HEK293 (cell line): ENCODE measurements at regions not wholly inside any gene's neighbourhood (a gene's known extent, or its start where the extent isn't known, plus 50 kb on each side); places are given as distances from the start of the nearest gene placed in this dataset.

Source experiments
- CTCF ChIA-PET: fragments of 350-600 bp; formaldehyde crosslinking; extraction: SDS; loops from one replicate; lab custom pipeline; 2021; ENCODE audit warnings: antibody characterized with exemption; lab: Yijun Ruan, JAX
- POLR2A ChIA-PET: fragments of 300-600 bp; formaldehyde crosslinking; extraction: SDS; loops from one replicate; lab custom pipeline; 2020; ENCODE audit warnings: antibody characterized with exemption, inconsistent platforms; lab: Yijun Ruan, JAX
- H3K27ac ChIP-seq: fragments of 200-500 bp; sonication (Bioruptor generic); 2 replicates; pipeline ENCODE4 v1.5.1; 2014; ENCODE audit warnings: low read depth, low read length, control low read depth, inconsistent platforms; ENCODE audit errors: extremely low read depth
- H3K36me3 ChIP-seq, 2 experiments: fragments of 200-500 bp in 1 of 2; sonication (Bioruptor generic) in 1 of 2; 1 replicate in 1 of 2; 2 replicates in 1 of 2; pipeline ENCODE4 v1.5.1; 2014 to 2017; ENCODE audit warnings: inconsistent platforms in 2 of 2, low read length in 2 of 2; ENCODE audit not compliant: control insufficient read depth in 2 of 2, insufficient read depth in 1 of 2
- H3K4me1 ChIP-seq: fragments of 200-500 bp; sonication (Bioruptor generic); 2 replicates; pipeline ENCODE4 v1.5.1; 2014; ENCODE audit warnings: mild to moderate bottlenecking, low read length, inconsistent platforms; ENCODE audit not compliant: control insufficient read depth, insufficient read depth
- H3K4me3 ChIP-seq: 2 replicates; pipeline ENCODE4 v1.5.1; 2011; ENCODE audit warnings: low read depth, mild to moderate bottlenecking, control low read depth, low read length, moderate library complexity
- H3K9me3 ChIP-seq: fragments of 200-500 bp; sonication (Bioruptor generic); 2 replicates; pipeline ENCODE4 v1.5.1; 2014; ENCODE audit warnings: low read depth, low read length, inconsistent platforms; ENCODE audit not compliant: control insufficient read depth, insufficient read depth
- AEBP2 ChIP-seq: fragments of 450-650 bp; formaldehyde crosslinking; IDR thresholded peaks from 2 replicates; pipeline ENCODE4 v1.5.1; 2016; ENCODE audit warnings: missing biosample characterization, missing genetic modification characterization, borderline replicate concordance
- EGR2 ChIP-seq: fragments of 450-650 bp; formaldehyde crosslinking; IDR thresholded peaks from 2 replicates; pipeline ENCODE4 v1.5.1; 2016; ENCODE audit warnings: low read depth, missing biosample characterization, missing genetic modification characterization
- GFI1B ChIP-seq: fragments of 450-650 bp; formaldehyde crosslinking; IDR thresholded peaks from 2 replicates; pipeline ENCODE4 v1.5.1; 2016; ENCODE audit warnings: missing biosample characterization, missing genetic modification characterization
- GLIS1 ChIP-seq: fragments of 450-650 bp; formaldehyde crosslinking; IDR thresholded peaks from 2 replicates; pipeline ENCODE4 v1.5.1; 2016; ENCODE audit warnings: missing biosample characterization, missing genetic modification characterization
- HIC1 ChIP-seq: fragments of 450-650 bp; formaldehyde crosslinking; IDR thresholded peaks from 2 replicates; pipeline ENCODE4 v1.5.1; 2016; ENCODE audit warnings: missing biosample characterization, missing genetic modification characterization
- IKZF3 ChIP-seq: fragments of 450-650 bp; IDR thresholded peaks from 2 replicates; pipeline ENCODE4 v1.5.0; 2018; ENCODE audit warnings: missing biosample characterization, mild to moderate bottlenecking, missing genetic modification characterization, moderate library complexity
- KLF1 ChIP-seq: fragments of 450-650 bp; formaldehyde crosslinking; IDR thresholded peaks from 2 replicates; pipeline ENCODE4 v1.5.1; 2016; ENCODE audit warnings: missing biosample characterization, missing genetic modification characterization
- SALL2 ChIP-seq: fragments of 450-650 bp; formaldehyde crosslinking; IDR thresholded peaks from 2 replicates; pipeline ENCODE4 v1.5.0; 2017; ENCODE audit warnings: missing biosample characterization, mild to moderate bottlenecking, missing genetic modification characterization, borderline replicate concordance
- SP2 ChIP-seq: fragments of 450-650 bp; formaldehyde crosslinking; IDR thresholded peaks from 2 replicates; pipeline ENCODE4 v1.5.1; 2016; ENCODE audit warnings: missing biosample characterization, missing genetic modification characterization
- YY1 ChIP-seq: fragments of 450-650 bp; formaldehyde crosslinking; IDR thresholded peaks from 2 replicates; pipeline ENCODE4 v1.5.1; 2018; ENCODE audit warnings: missing biosample characterization, missing genetic modification characterization
- ZBTB8A ChIP-seq: fragments of 450-650 bp; formaldehyde crosslinking; IDR thresholded peaks from 2 replicates; pipeline ENCODE4 v1.5.1; 2016; ENCODE audit warnings: missing biosample characterization, missing genetic modification characterization
- ZEB2 ChIP-seq: fragments of 450-650 bp; formaldehyde crosslinking; IDR thresholded peaks from 2 replicates; pipeline ENCODE4 v1.5.1; 2016; ENCODE audit warnings: missing biosample characterization, missing genetic modification characterization
- ZFHX2 ChIP-seq: fragments of 450-650 bp; formaldehyde crosslinking; conservative IDR thresholded peaks from 2 replicates; pipeline ENCODE4 v1.5.1; 2016; ENCODE audit warnings: missing biosample characterization, missing genetic modification characterization
- ZIC2 ChIP-seq: fragments of 450-650 bp; formaldehyde crosslinking; IDR thresholded peaks from 2 replicates; pipeline ENCODE4 v1.5.1; 2016; ENCODE audit warnings: missing biosample characterization, missing genetic modification characterization
- ZNF169 ChIP-seq: fragments of 450-650 bp; formaldehyde crosslinking; IDR thresholded peaks from 2 replicates; pipeline ENCODE4 v1.5.1; 2016; ENCODE audit warnings: missing biosample characterization, missing genetic modification characterization
- ZNF214 ChIP-seq: fragments of 450-650 bp; formaldehyde crosslinking; IDR thresholded peaks from 2 replicates; pipeline ENCODE4 v1.5.1; 2017; ENCODE audit warnings: missing biosample characterization, mild to moderate bottlenecking, missing genetic modification characterization, borderline replicate concordance
- ZNF223 ChIP-seq: fragments of 450-650 bp; formaldehyde crosslinking; IDR thresholded peaks from 2 replicates; pipeline ENCODE4 v1.5.1; 2016; ENCODE audit warnings: missing biosample characterization, missing genetic modification characterization
- ZNF24 ChIP-seq: fragments of 450-650 bp; formaldehyde crosslinking; IDR thresholded peaks from 2 replicates; pipeline ENCODE4 v1.5.1; 2016; ENCODE audit warnings: missing biosample characterization, missing genetic modification characterization
- ZNF292 ChIP-seq: fragments of 450-650 bp; formaldehyde crosslinking; IDR thresholded peaks from 2 replicates; pipeline ENCODE4 v1.5.1; 2016; ENCODE audit warnings: low read depth, missing biosample characterization, missing genetic modification characterization, borderline replicate concordance
- ZNF362 ChIP-seq: fragments of 450-650 bp; formaldehyde crosslinking; IDR thresholded peaks from 2 replicates; pipeline ENCODE4 v1.5.1; 2016; ENCODE audit warnings: missing biosample characterization, missing genetic modification characterization
- ZNF433 ChIP-seq: fragments of 450-650 bp; formaldehyde crosslinking; IDR thresholded peaks from 2 replicates; pipeline ENCODE4 v1.5.1; 2016; ENCODE audit warnings: missing biosample characterization, missing genetic modification characterization, low read depth
- ZNF473 ChIP-seq: fragments of 450-650 bp; formaldehyde crosslinking; IDR thresholded peaks from 2 replicates; pipeline ENCODE4 v1.5.1; 2017; ENCODE audit warnings: missing biosample characterization, missing genetic modification characterization
- ZNF514 ChIP-seq: fragments of 450-650 bp; formaldehyde crosslinking; IDR thresholded peaks from 2 replicates; pipeline ENCODE4 v1.5.1; 2016; ENCODE audit warnings: missing biosample characterization, missing genetic modification characterization
- ZNF580 ChIP-seq: fragments of 450-650 bp; formaldehyde crosslinking; IDR thresholded peaks from 2 replicates; pipeline ENCODE4 v1.5.1; 2016; ENCODE audit warnings: missing biosample characterization, missing genetic modification characterization
- ZNF623 ChIP-seq: fragments of 450-650 bp; formaldehyde crosslinking; IDR thresholded peaks from 2 replicates; pipeline ENCODE4 v1.5.1; 2016; ENCODE audit warnings: missing biosample characterization, missing genetic modification characterization
- ZNF677 ChIP-seq: fragments of 450-650 bp; IDR thresholded peaks from 2 replicates; pipeline ENCODE4 v1.5.0; 2018; ENCODE audit warnings: missing biosample characterization, mild to moderate bottlenecking, missing genetic modification characterization, moderate library complexity
- ZNF791 ChIP-seq: fragments of 450-650 bp; formaldehyde crosslinking; IDR thresholded peaks from 2 replicates; pipeline ENCODE4 v1.5.1; 2016; ENCODE audit warnings: missing biosample characterization, missing genetic modification characterization

- Histone ChIP-seq H3K27ac (no peak overlapping the region), H3K36me3 (no peaks in the 10 kb centered on the region), H3K4me1 (no peaks in the 10 kb centered on the region), H3K4me3 (no peak overlapping the region), H3K9me3 (no peaks in the 10 kb centered on the region)
- TF ChIP-seq ZNF223 (tag by site-specific recombination) (no peak), ZBTB8A (tag by site-specific recombination) (no peak), ZNF214 (tag by site-specific recombination) (no peak), GLIS1 (tag by site-specific recombination) (no peak), ZNF24 (no peak), SP2 (no peak), SALL2 (tag by site-specific recombination) (no peak), ZNF362 (tag by site-specific recombination) (no peak), AEBP2 (tag by site-specific recombination) (no peak), HIC1 (no peak), ZNF791 (tag by site-specific recombination) (no peak), ZNF580 (tag by site-specific recombination) (no peak), ZNF169 (tag by site-specific recombination) (no peak), ZNF514 (tag by site-specific recombination) (no peak), IKZF3 (tag by site-specific recombination) (no peak), EGR2 (tag by site-specific recombination) (no peak), ZNF292 (tag by site-specific recombination) (no peak)
- POLR2A ChIA-PET = no interaction called here
- CTCF ChIA-PET = no interaction called here
Measured at GRCh38 chr20:50242548-50242862, 51.9 kb downstream of the CEBPB start.

GRCh38 chr20:50242863-50243609 is 52.4 kb downstream of the CEBPB start:
- Histone ChIP-seq H3K9me3 (no peaks in the 10 kb centered on the region), H3K27ac (no peak overlapping the region), H3K4me3 (no peak overlapping the region), H3K36me3 (no peaks in the 10 kb centered on the region), H3K4me1 (no peaks in the 10 kb centered on the region)
- TF ChIP-seq SALL2 (tag by site-specific recombination) = no peak
- TF ChIP-seq ZNF473 (tag by site-specific recombination) = no peak
- no peak for TF ChIP-seq ZIC2
- TF ChIP-seq KLF1 = peak; percentile 90
- TF ChIP-seq ZEB2 = no peak
- no peak for TF ChIP-seq YY1 (tag by site-specific recombination)
- no peak for TF ChIP-seq ZNF677 (tag by site-specific recombination)
- TF ChIP-seq ZNF362 (tag by site-specific recombination) = no peak
- no peak for TF ChIP-seq ZNF433 (tag by site-specific recombination)
- TF ChIP-seq ZNF623 (tag by site-specific recombination) = no peak
- no peak for TF ChIP-seq GFI1B (tag by site-specific recombination)
- peak; percentile 88 for TF ChIP-seq ZFHX2 (tag by site-specific recombination)
- peak; percentile 93 for TF ChIP-seq EGR2 (tag by site-specific recombination)
- ChIA-PET CTCF (interaction anchor here (0.8 kb wide), 1 partner anchor 19 kb away, joined by 4 read pairs; no protein-coding TSS in a partner anchor), POLR2A (no interaction called here)
